ENCODE measurements at regions not wholly inside any gene's neighbourhood (a gene's known extent, or its start where the extent isn't known, plus 50 kb on each side); places are given as distances from the start of the nearest gene placed in this dataset.

GRCh38 chr16:17866996-17867395 lies 396.2 kb upstream of the XYLT1 start:
- TF ChIP-seq YY1 (IDR thresholded peaks at IDR 0.05; ENCODE audit: insufficient read depth, insufficient read length), result no peak
- no peak for TF ChIP-seq ZNF274 (IDR thresholded peaks at IDR 0.05; ENCODE audit: low read depth, low read length)
- no peak for TF ChIP-seq SUZ12 (IDR thresholded peaks at IDR 0.05; ENCODE audit: extremely low read depth, insufficient read depth, insufficient read length)
